ENCODE measurements at regions not wholly inside any gene's neighbourhood (a gene's known extent, or its start where the extent isn't known, plus 50 kb on each side); places are given as distances from the start of the nearest gene placed in this dataset.

- Histone ChIP-seq H3K27me3 (ENCODE audit: low read depth, low read length) (no peaks in the 10 kb centered on the region), H2AFZ (ENCODE audit: low read depth, low read length) (no peak overlapping the region), H3K4me1 (ENCODE audit: low read length) (peaks cover 6% of the 10 kb centered on the region; the same call in 1 of the 2 replicates)
Observed at GRCh38 chr1:36599828-36600227, 117.1 kb upstream of the CSF3R start.

GRCh38 chr1:36597514-36597913 lies 114.8 kb upstream of the CSF3R start:
- H3K9ac ChIP-seq (ENCODE audit: low read length): no peak overlapping the region
- H2AFZ ChIP-seq (ENCODE audit: low read depth, low read length): no peak overlapping the region
- H3K4me1 ChIP-seq (ENCODE audit: low read length): peaks cover 6% of the 10 kb centered on the region; the same call in 1 of the 2 replicates
- no peak for TF ChIP-seq EZH2phosphoT487 (IDR thresholded peaks at IDR 0.05; ENCODE audit: low read depth)
- TF ChIP-seq CTCF (IDR thresholded peaks at IDR 0.05; ENCODE audit: low read depth, low read length): no peak
- H3K9me3 ChIP-seq (ENCODE audit: insufficient read depth, low read length): no peaks in the 10 kb centered on the region
- no peak overlapping the region for H3K27ac ChIP-seq (ENCODE audit: low read length)
- no peaks in the 10 kb centered on the region for H3K27me3 ChIP-seq (ENCODE audit: low read depth, low read length)
- H3K4me3 ChIP-seq (ENCODE audit: low read length): no peak overlapping the region
- no peaks in the 10 kb centered on the region for H3K79me2 ChIP-seq (ENCODE audit: low read length)
- H4K20me1 ChIP-seq (ENCODE audit: insufficient read depth, low read length): no peaks in the 10 kb centered on the region
- no peaks in the 10 kb centered on the region for H3K36me3 ChIP-seq (replicated peaks; ENCODE audit: low read depth, low read length)
- no peak overlapping the region for H3K4me2 ChIP-seq (ENCODE audit: low read length)

More at GRCh38 chr1:36599828-36600227, 117.1 kb upstream of the CSF3R start:
- Histone ChIP-seq H3K4me3 (ENCODE audit: low read length) (no peak overlapping the region), H3K79me2 (ENCODE audit: low read length) (no peaks in the 10 kb centered on the region), H3K36me3 (replicated peaks; ENCODE audit: low read depth, low read length) (no peaks in the 10 kb centered on the region), H3K27ac (ENCODE audit: low read length) (no peak overlapping the region), H3K4me2 (ENCODE audit: low read length) (no peak overlapping the region), H4K20me1 (ENCODE audit: insufficient read depth, low read length) (no peaks in the 10 kb centered on the region), H3K9ac (ENCODE audit: low read length) (no peak overlapping the region), H3K9me3 (ENCODE audit: insufficient read depth, low read length) (no peaks in the 10 kb centered on the region)
- TF ChIP-seq CTCF (IDR thresholded peaks at IDR 0.05; ENCODE audit: low read depth, low read length) (no peak), EZH2phosphoT487 (IDR thresholded peaks at IDR 0.05; ENCODE audit: low read depth) (no peak)

- Histone ChIP-seq H3K4me2 (ENCODE audit: low read length) (no peak overlapping the region), H3K9ac (ENCODE audit: low read length) (no peak overlapping the region), H2AFZ (ENCODE audit: low read depth, low read length) (no peak overlapping the region), H3K27me3 (ENCODE audit: low read depth, low read length) (peaks cover under 1% of the 10 kb centered on the region; the same call in 1 of the 2 replicates), H3K4me3 (ENCODE audit: low read length) (no peak overlapping the region), H4K20me1 (ENCODE audit: insufficient read depth, low read length) (no peaks in the 10 kb centered on the region), H3K36me3 (replicated peaks; ENCODE audit: low read depth, low read length) (no peaks in the 10 kb centered on the region), H3K9me3 (ENCODE audit: insufficient read depth, low read length) (no peaks in the 10 kb centered on the region), H3K27ac (ENCODE audit: low read length) (no peak overlapping the region), H3K4me1 (ENCODE audit: low read length) (peaks cover 6% of the 10 kb centered on the region; the same call in 1 of the 2 replicates), H3K79me2 (ENCODE audit: low read length) (no peaks in the 10 kb centered on the region)
- TF ChIP-seq CTCF (IDR thresholded peaks at IDR 0.05; ENCODE audit: low read depth, low read length) (no peak), EZH2phosphoT487 (IDR thresholded peaks at IDR 0.05; ENCODE audit: low read depth) (no peak)
Observed at GRCh38 chr1:36595921-36596320, 113.2 kb upstream of the CSF3R start.

- Histone ChIP-seq H3K4me2 (ENCODE audit: low read length) (no peak overlapping the region), H3K9me3 (ENCODE audit: insufficient read depth, low read length) (no peaks in the 10 kb centered on the region), H3K9ac (ENCODE audit: low read length) (no peak overlapping the region), H3K27me3 (ENCODE audit: low read depth, low read length) (peaks cover 6% of the 10 kb centered on the region; the same call in 1 of the 2 replicates), H3K4me1 (ENCODE audit: low read length) (peaks cover 6% of the 10 kb centered on the region; the same call in 1 of the 2 replicates), H4K20me1 (ENCODE audit: insufficient read depth, low read length) (no peaks in the 10 kb centered on the region), H3K36me3 (replicated peaks; ENCODE audit: low read depth, low read length) (no peaks in the 10 kb centered on the region), H2AFZ (ENCODE audit: low read depth, low read length) (no peak overlapping the region), H3K27ac (ENCODE audit: low read length) (no peak overlapping the region), H3K4me3 (ENCODE audit: low read length) (no peak overlapping the region), H3K79me2 (ENCODE audit: low read length) (no peaks in the 10 kb centered on the region)
- TF ChIP-seq CTCF (IDR thresholded peaks at IDR 0.05; ENCODE audit: low read depth, low read length) (no peak), EZH2phosphoT487 (IDR thresholded peaks at IDR 0.05; ENCODE audit: low read depth) (no peak)
Observed at GRCh38 chr1:36595349-36595748, 112.6 kb upstream of the CSF3R start.
